ACC112 (cell line): ENCODE measurements at regions not wholly inside any gene's neighbourhood (a gene's known extent, or its start where the extent isn't known, plus 50 kb on each side); places are given as distances from the start of the nearest gene placed in this dataset.

Source experiments
- H2AFZ ChIP-seq: fragments of 200-600 bp; sonication (generic); one replicate; pipeline ENCODE4 v1.6.0; 2017; ENCODE audit warnings: antibody characterized with exemption, low read length; ENCODE audit not compliant: unreplicated experiment
- H3K27ac ChIP-seq: fragments of 200-600 bp; sonication (generic); 2 replicates; pipeline ENCODE4 v1.5.1; 2014; ENCODE audit warnings: low read depth, mild to moderate bottlenecking, antibody characterized with exemption, low read length, moderate library complexity
- H3K27me3 ChIP-seq: fragments of 200-600 bp; sonication (generic); 2 replicates; pipeline ENCODE4 v1.6.1; 2014; ENCODE audit warnings: mild to moderate bottlenecking, antibody characterized with exemption, low read length, moderate library complexity, mixed read lengths; ENCODE audit not compliant: insufficient read depth
- H3K36me3 ChIP-seq: fragments of 200-600 bp; sonication (generic); 2 replicates; pipeline ENCODE4 v1.6.1; 2016; ENCODE audit warnings: mild to moderate bottlenecking, antibody characterized with exemption, low read length, moderate library complexity, mixed read lengths; ENCODE audit not compliant: insufficient read depth
- H3K4me1 ChIP-seq: fragments of 200-600 bp; sonication (generic); one replicate; pipeline ENCODE4 v1.6.1; 2016; ENCODE audit warnings: low read length, mixed read lengths; ENCODE audit not compliant: insufficient read depth, unreplicated experiment, control insufficient read depth
- H3K4me3 ChIP-seq: fragments of 200-600 bp; sonication (generic); 2 replicates; pipeline ENCODE4 v1.5.1; 2014; ENCODE audit warnings: mild to moderate bottlenecking, low read depth, low read length
- H3K79me2 ChIP-seq: fragments of 200-600 bp; sonication (generic); one replicate; pipeline ENCODE4 v1.6.0; 2016; ENCODE audit warnings: low read length; ENCODE audit not compliant: control insufficient read depth, unreplicated experiment, insufficient read depth

DNA sequence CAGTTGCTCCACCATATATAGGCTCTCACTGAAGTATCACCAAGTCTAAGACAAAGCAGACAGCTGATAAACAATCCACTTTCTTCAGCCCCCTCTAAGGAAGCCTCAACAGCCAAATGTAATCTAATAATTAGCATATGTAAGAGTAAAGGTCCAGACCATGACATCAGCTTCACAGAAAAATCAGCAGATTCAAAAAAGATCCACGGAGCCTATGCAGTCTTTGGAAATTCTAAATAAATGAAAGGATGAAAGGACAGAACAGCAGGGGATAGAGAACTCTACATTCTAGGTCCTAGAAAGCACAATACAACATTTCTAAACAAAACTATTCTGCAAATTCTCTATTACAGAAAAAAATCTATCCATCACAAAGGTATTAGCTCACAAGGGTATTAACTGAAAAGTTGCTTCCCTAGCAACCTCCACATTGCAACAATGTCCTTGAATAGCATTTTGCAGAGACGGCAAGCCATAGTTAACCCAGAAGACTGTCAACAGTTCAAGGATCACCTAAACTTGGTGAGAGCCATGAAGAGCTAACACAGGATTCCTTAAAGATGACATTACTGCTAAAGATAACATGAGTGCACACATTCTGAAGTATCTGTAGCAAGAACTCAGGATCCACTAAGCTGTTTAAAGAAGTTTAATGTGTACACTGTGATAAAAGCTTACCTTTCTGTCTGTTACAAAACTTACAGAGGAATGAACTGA lies 74.3 kb downstream of the SIPA1L2 start:
- H3K27ac ChIP-seq, result no peak overlapping the region
- H3K36me3 ChIP-seq, result no peaks in the 10 kb centered on the region
- H3K4me3 ChIP-seq, result no peak overlapping the region
- H3K27me3 ChIP-seq, result no peaks in the 10 kb centered on the region
- H3K79me2 ChIP-seq, result no peaks in the 10 kb centered on the region
- H2AFZ ChIP-seq, result no peak overlapping the region
- H3K4me1 ChIP-seq, result peaks cover 16% of the 10 kb centered on the region

DNA sequence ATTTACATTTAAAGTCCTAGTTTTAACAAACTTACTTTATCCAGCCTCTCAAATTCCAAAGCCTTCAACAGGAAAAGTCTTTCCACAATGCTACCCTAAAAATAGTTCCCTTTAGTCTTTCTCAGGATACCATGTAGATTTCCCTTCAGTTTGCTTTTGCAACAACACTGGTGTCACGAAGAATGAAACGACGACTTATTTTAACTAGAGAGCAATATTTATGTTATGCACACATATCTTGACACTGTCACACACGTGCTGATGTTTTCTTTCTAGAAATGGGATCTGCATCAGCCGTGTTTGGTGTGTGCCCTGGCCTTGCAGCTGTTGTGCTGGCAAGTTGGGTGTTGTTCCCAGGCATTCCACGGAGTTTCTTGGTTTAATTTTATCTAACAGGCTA lies 75.5 kb downstream of the SIPA1L2 start:
- Histone ChIP-seq H3K27me3 (no peaks in the 10 kb centered on the region), H3K4me3 (no peak overlapping the region), H3K79me2 (no peaks in the 10 kb centered on the region), H3K36me3 (no peaks in the 10 kb centered on the region), H3K4me1 (peaks cover 16% of the 10 kb centered on the region), H3K27ac (no peak overlapping the region), H2AFZ (no peak overlapping the region)

DNA sequence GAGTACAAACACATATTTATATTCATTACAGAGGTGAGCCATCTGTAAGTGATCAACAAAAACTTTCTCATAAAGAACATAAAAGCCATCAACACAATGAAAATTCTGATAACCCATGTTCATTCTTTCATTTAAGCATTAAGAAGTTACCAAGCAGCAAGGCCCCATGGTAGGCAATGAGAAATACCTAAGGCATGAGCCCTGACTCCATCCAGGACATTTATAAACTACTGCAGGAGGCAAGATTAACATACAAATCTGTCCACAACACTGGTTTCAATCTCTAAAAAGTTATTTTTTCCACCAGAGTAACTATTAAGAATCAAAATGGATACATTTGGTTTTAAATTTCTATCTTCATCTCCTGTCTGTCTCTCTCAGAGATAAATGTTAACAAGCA lies 76.1 kb downstream of the SIPA1L2 start:
- Histone ChIP-seq H3K4me3 (no peak overlapping the region), H3K27ac (0 out of 2 replicates have a peak overlapping the region, but pooled peaks have one; percentile 32), H3K36me3 (no peaks in the 10 kb centered on the region), H3K27me3 (no peaks in the 10 kb centered on the region), H3K79me2 (no peaks in the 10 kb centered on the region), H3K4me1 (peaks cover 16% of the 10 kb centered on the region), H2AFZ (peak overlapping the region; percentile 52)

DNA sequence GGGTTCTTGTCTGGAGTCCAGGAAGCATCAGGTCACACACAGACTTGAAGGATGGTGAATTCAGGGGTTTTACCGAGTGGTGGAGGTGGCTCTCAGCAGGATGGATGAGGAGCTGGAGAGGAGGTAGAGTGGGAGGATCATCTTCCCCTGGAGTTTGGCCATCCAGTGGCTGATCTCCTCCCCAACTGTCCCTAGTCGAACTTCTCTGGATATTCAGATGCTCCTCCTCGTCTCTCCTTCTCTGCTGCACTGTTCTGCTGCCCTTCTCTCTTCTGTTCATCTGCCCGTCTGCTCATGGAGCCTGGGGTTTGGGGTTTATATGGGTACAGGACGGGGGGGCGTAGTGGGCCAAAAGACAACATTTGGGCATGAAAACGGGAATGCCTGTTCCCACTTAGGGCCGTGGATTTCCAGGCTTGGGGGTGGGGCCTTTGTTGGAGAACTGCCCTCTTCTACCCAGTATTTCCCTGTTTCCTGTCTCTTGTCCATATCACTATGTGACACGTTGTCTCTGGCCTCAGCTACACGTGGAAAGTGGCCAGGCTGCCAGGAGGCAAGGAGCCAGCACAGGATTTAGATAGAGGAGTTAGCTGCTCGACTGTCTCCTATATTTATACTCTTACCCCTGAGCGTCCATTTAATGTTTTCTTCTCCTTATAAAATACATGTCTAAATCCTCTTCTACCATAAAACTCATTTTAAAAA lies 76.7 kb downstream of the SIPA1L2 start:
- Histone ChIP-seq H3K4me1 (peaks cover 16% of the 10 kb centered on the region), H3K79me2 (no peaks in the 10 kb centered on the region), H2AFZ (peak overlapping the region; percentile 52), H3K36me3 (no peaks in the 10 kb centered on the region), H3K4me3 (no peak overlapping the region), H3K27ac (0 out of 2 replicates have a peak overlapping the region, but pooled peaks have one; percentile 32), H3K27me3 (no peaks in the 10 kb centered on the region)

DNA sequence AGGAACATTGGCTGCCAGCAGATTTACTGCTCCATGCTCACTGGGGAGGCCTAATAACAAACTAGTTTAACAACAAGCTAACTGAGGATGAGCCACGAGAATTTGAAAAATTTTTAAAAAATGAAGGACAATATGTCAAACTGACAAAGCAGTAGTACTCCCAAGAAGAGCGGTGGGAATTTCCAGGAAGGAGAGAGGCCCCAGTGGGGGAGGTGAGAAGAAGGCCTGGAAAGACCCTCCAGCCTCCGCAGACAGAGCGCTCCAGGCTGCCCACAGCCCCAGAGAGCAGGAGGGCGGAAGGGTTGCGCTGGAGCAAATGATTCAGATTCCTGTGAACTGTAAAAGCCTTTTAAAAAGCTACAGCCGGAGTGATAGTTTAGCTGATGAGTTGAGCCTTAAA lies 78.5 kb downstream of the SIPA1L2 start:
- no peak overlapping the region for H2AFZ ChIP-seq
- H3K4me1 ChIP-seq, result peaks cover 16% of the 10 kb centered on the region
- H3K79me2 ChIP-seq, result no peaks in the 10 kb centered on the region
- no peaks in the 10 kb centered on the region for H3K36me3 ChIP-seq
- no peak overlapping the region for H3K4me3 ChIP-seq
- no peak overlapping the region for H3K27ac ChIP-seq
- no peaks in the 10 kb centered on the region for H3K27me3 ChIP-seq

DNA sequence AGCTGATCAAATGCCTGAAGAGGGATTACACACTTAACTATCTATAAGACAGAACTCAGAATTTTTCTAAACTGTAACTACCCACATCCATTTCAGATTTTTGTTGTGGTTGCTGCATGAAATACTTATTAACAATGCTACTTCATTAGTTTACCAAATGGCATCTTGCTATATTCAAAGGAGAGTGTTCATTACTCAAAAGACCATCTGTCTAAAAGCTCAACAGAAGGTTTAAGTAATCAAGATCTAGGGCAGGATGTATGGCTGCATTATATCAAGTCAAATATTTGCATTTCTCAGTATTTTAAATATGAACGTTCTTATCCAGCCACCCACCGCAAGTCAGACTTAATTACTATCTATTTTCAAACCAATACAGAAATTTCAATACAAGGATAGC lies 79.9 kb downstream of the SIPA1L2 start:
- Histone ChIP-seq H3K79me2 (no peaks in the 10 kb centered on the region), H3K4me3 (no peak overlapping the region), H3K27me3 (no peaks in the 10 kb centered on the region), H3K4me1 (peaks cover 16% of the 10 kb centered on the region), H2AFZ (no peak overlapping the region), H3K27ac (no peak overlapping the region), H3K36me3 (no peaks in the 10 kb centered on the region)

DNA sequence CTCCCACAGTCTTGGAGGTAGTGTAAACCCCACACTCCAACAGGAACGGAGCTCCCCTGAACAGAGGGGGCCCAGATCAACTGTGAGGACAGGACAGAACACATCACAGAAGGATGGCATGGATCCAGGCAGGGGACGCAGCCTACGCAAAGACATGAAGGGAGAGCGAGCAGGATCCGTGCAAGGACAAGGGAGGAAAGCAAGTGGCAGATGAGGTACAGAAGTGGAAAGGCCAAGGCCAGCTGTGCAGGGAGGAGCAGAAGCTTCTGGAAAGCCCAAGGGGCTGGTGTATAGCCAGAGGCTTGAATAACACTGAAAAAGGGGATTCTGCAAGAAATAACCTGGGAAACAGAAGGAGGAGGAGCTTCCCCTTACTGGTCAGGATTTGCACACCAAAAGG lies 81.2 kb downstream of the SIPA1L2 start:
- Histone ChIP-seq H3K27me3 (no peaks in the 10 kb centered on the region), H2AFZ (no peak overlapping the region), H3K79me2 (no peaks in the 10 kb centered on the region), H3K27ac (no peak overlapping the region), H3K4me3 (no peak overlapping the region), H3K4me1 (peaks cover 6% of the 10 kb centered on the region), H3K36me3 (no peaks in the 10 kb centered on the region)

DNA sequence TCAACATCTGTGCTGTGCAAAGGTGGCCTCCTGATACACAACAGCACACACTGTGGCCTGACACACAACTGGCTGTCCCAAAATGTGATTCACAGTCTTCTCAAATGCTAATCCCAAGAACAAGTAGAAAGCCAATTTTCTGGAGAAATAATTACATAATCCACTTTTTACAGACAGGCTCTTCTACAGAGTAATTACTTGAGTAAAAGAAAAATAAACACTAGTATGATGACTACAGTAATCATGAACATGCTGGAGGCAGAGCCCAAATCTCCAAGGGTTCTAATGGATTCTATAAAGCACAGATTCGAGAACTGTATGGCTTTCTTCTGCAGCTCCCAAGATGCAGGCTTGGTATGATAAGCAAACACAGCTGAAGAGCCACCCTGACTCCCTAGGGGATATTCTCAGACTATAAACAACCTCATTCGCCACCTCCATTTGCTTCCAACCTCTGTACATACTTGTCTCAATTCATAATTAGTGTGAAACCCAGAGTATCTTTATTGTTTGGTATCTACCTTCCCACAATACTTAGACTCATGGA lies 81.9 kb downstream of the SIPA1L2 start:
- Histone ChIP-seq H3K4me1 (no peaks in the 10 kb centered on the region), H2AFZ (no peak overlapping the region), H3K27ac (no peak overlapping the region), H3K4me3 (no peak overlapping the region), H3K79me2 (no peaks in the 10 kb centered on the region), H3K36me3 (no peaks in the 10 kb centered on the region), H3K27me3 (no peaks in the 10 kb centered on the region)

DNA sequence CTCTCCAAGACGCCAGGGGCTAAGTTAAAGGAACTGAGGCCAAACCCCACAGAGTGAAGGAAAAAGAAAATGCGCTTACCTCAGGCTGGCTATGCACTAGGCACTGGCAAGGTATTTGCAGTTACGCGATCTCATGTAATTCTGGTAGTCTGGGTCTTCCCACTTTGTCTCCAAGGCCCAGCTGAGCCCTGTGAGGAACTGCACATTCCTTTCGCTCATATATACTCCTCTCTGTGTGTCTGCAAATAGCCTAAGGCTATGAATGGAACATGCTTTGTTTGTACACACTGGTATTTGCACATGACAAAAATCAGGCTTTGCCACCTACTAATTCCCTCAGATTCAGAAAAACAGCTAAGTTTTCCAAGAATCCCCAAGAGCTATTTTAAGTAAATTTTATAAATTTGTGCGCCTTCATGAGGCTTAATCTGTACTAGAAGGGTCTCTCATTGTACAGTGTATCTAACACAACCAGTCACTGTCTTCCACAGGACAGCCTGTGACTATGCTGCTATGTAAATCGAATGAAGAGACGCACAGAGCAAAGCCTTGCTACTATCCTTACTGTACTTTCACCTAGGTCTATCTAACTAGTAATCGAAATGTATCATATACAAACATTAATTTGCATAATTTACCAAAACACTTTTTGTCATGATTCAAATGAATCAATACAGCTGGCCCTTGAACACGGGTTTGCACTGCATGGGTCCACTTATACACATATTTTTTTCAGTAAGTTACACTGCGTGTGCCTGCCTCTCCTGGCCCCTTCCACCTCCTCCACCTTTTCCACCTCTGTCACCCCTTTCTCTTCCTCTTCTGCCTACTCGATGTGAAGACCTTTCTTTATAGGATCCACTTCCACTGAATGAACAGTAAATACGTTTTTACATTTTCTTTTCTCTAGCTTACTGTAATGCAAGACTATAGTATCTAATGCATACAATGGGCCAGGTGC lies 87.0 kb downstream of the SIPA1L2 start:
- no peaks in the 10 kb centered on the region for H3K36me3 ChIP-seq
- no peaks in the 10 kb centered on the region for H3K79me2 ChIP-seq
- H3K27me3 ChIP-seq, result no peaks in the 10 kb centered on the region
- H3K4me3 ChIP-seq, result no peak overlapping the region
- no peak overlapping the region for H3K27ac ChIP-seq
- no peak overlapping the region for H2AFZ ChIP-seq
- peaks cover 17% of the 10 kb centered on the region for H3K4me1 ChIP-seq

DNA sequence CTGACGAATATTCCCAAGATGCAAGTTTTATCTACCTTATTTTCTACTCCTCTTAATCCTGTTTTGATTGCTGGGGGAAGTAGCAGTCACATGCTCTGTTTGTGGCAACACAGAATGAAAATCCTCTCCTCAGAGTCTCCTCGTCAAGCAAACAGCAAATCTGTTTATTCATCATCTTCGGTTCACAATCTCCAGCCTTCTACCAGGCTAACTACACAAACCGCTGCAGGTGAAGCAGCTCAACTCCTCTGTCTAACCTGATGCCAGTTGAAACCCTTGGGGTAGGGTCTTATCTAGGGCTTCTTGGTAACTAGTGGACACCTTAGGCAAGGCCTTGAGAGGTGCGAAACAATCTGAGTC lies 91.0 kb downstream of the SIPA1L2 start:
- no peaks in the 10 kb centered on the region for H3K79me2 ChIP-seq

More for the DNA sequence above, 91.0 kb downstream of the SIPA1L2 start:
- no peaks in the 10 kb centered on the region for H3K27me3 ChIP-seq
- 0 out of 2 replicates have a peak overlapping the region, but pooled peaks have one; percentile 55 for H3K4me3 ChIP-seq
- H3K4me1 ChIP-seq, result peaks cover 20% of the 10 kb centered on the region
- no peak overlapping the region for H2AFZ ChIP-seq
- peak overlapping the region; percentile 93 for H3K27ac ChIP-seq
- H3K36me3 ChIP-seq, result no peaks in the 10 kb centered on the region
